Stomach smooth muscle (tissue), 2 donors: ENCODE measurements at regions not wholly inside any gene's neighbourhood (a gene's known extent, or its start where the extent isn't known, plus 50 kb on each side); places are given as distances from the start of the nearest gene placed in this dataset.
A peak's percentile ranks its signal among the peaks of the same experiment; 100 is the strongest.
"Not testable (repeated sequence)": the region's sequence is repeated elsewhere in the genome, so short reads cannot be mapped to it uniquely, and the experiment has no call there.

ENCODE experiments used
- H3K27ac ChIP-seq: one replicate; pipeline ENCODE4 v1.7.0; 2013; ENCODE audit warnings: mild to moderate bottlenecking, low read length, inconsistent platforms
- H3K27me3 ChIP-seq, 2 donors: one replicate each; pipeline ENCODE4 v1.7.0; 2013; ENCODE audit warnings: low read length in 2 of 2; ENCODE audit not compliant: insufficient read depth in 2 of 2, control insufficient read depth in 1 of 2
- H3K36me3 ChIP-seq, 2 donors: one replicate each; pipeline ENCODE4 v1.7.0; 2013; ENCODE audit warnings: low read length in 2 of 2; ENCODE audit not compliant: control insufficient read depth in 2 of 2, insufficient read depth in 2 of 2
- H3K4me1 ChIP-seq: one replicate; pipeline ENCODE4 v1.7.0; 2013; ENCODE audit warnings: low read length; ENCODE audit not compliant: control insufficient read depth, insufficient read depth
- H3K4me3 ChIP-seq, 2 donors: one replicate each; pipeline ENCODE4 v1.7.0; 2013; ENCODE audit warnings: low read length in 2 of 2
- H3K9ac ChIP-seq, 2 donors: one replicate each; pipeline ENCODE4 v1.7.0; 2013; ENCODE audit warnings: low read length in 2 of 2, mild to moderate bottlenecking in 1 of 2
- H3K9me3 ChIP-seq, 2 donors: one replicate each; pipeline ENCODE4 v1.7.0; 2013; ENCODE audit warnings: low read length in 2 of 2; ENCODE audit not compliant: control insufficient read depth in 2 of 2
- donor health status: healthy.
- donor health status: Pancreatic carcinoma.

- Histone ChIP-seq H3K27me3 (no peaks in the 10 kb centered on the region), H3K36me3 (no peaks in the 10 kb centered on the region), H3K9me3 (no peaks in the 10 kb centered on the region), H3K4me3 (no peak overlapping the region), H3K27ac (no peak overlapping the region), H3K4me1 (no peaks in the 10 kb centered on the region), H3K9ac (no peak overlapping the region)
These were observed 130.9 kb upstream of the DAAM1 start for GRCh38 chr14:59057551-59057950.

GRCh38 chr14:59058776-59059175 is 129.7 kb upstream of the DAAM1 start:
- not testable (repeated sequence) for H3K4me1 ChIP-seq, H3K4me3 ChIP-seq, H3K9ac ChIP-seq, H3K27ac ChIP-seq, H3K36me3 ChIP-seq, H3K9me3 ChIP-seq, H3K27me3 ChIP-seq

DNA sequence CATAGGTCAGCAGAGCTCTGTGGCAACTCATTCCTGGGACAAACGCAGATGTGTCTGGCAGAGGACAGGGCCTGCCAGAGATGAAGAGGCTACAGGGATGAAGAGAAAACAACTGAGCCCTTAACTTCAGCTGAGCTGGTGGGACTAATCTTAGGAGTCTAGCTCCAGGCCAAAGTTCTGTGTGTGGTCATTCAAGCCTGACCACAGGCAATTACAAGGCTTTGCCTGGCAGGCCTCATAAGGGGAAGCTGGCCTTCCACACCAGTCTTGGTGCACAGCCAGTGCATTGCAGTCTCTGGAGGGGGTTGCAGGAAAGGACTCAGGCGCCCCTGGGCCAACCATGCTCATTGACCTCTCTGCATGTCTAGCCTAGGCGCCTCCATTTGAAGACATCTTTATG is 127.6 kb upstream of the DAAM1 start:
- H3K36me3 ChIP-seq, result no peaks in the 10 kb centered on the region
- H3K4me3 ChIP-seq, result no peak overlapping the region
- H3K9ac ChIP-seq, result no peak overlapping the region
- no peaks in the 10 kb centered on the region for H3K27me3 ChIP-seq
- H3K4me1 ChIP-seq, result no peaks in the 10 kb centered on the region
- H3K9me3 ChIP-seq, result peaks cover 3 to 4% of the 10 kb centered on the region in 2 donors
- H3K27ac ChIP-seq, result no peak overlapping the region

- no peak overlapping the region for H3K9ac ChIP-seq
- no peaks in the 10 kb centered on the region for H3K4me1 ChIP-seq
- no peaks in the 10 kb centered on the region for H3K27me3 ChIP-seq
These were observed 127.2 kb upstream of the DAAM1 start for GRCh38 chr14:59061292-59061691.

DNA sequence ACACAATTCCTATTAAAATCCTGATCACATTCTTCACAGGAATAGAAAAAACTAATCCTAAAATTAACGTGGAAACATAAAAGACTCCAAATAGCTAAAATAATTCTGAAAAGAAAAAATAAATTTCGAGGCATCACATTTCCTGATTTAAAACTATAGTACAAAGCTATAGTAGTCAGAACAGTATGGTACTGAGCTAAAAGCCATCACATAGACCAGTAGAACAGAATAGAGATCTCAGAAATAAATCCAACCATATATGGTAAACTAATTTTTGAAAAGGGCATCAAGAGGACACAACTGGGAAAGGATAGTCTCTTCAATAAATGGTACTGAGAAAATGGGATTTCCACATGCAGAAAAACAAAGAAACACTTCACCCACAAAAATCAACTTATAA is 125.2 kb upstream of the DAAM1 start:
- H3K27ac ChIP-seq, result no peak overlapping the region
- H3K9me3 ChIP-seq, result peaks cover 3 to 4% of the 10 kb centered on the region in 2 donors
- H3K4me3 ChIP-seq, result no peak overlapping the region
- H3K36me3 ChIP-seq, result no peaks in the 10 kb centered on the region
- H3K9ac ChIP-seq, result no peak overlapping the region
- no peaks in the 10 kb centered on the region for H3K27me3 ChIP-seq
- H3K4me1 ChIP-seq, result peaks cover 9% of the 10 kb centered on the region

More at GRCh38 chr14:59061292-59061691, 127.2 kb upstream of the DAAM1 start:
- Histone ChIP-seq H3K9me3 (peaks cover 3 to 4% of the 10 kb centered on the region in 2 donors), H3K36me3 (no peaks in the 10 kb centered on the region), H3K27ac (no peak overlapping the region), H3K4me3 (no peak overlapping the region)

- Histone ChIP-seq H3K9ac (no peak overlapping the region), H3K36me3 (no peaks in the 10 kb centered on the region), H3K9me3 (peaks cover 3 to 4% of the 10 kb centered on the region in 2 donors), H3K27me3 (no peaks in the 10 kb centered on the region), H3K4me1 (peaks cover 9% of the 10 kb centered on the region), H3K27ac (peak overlapping the region; percentile 53), H3K4me3 (no peak overlapping the region)
These were observed 121.2 kb upstream of the DAAM1 start for GRCh38 chr14:59067127-59067894.

GRCh38 chr14:59069163-59069854 is 119.2 kb upstream of the DAAM1 start:
- Histone ChIP-seq H3K4me1 (peaks cover 9% of the 10 kb centered on the region), H3K27ac (peak overlapping the region; percentile 53), H3K9me3 (no peaks in the 10 kb centered on the region), H3K27me3 (no peaks in the 10 kb centered on the region), H3K9ac (no peak overlapping the region), H3K36me3 (no peaks in the 10 kb centered on the region), H3K4me3 (no peak overlapping the region)

DNA sequence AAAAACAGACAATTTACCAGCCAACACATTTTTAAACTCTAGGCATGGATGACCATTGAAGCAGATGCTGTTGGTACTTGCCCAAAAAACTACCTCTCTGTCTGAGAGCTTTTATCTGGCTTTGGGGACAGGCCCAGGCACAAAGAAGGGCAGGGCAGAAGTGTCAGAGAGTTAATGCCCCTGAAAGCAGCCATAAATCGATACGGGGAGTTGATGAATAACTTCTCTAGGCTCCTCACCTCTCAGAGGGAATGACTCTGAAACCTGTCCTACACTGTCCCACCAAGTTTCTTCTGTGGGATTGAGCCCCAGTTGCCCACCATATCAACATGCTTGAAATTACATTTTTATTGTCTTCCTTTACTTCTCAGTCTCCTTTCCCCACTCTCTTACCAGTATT is 113.0 kb upstream of the DAAM1 start:
- H3K36me3 ChIP-seq, result no peaks in the 10 kb centered on the region

DNA sequence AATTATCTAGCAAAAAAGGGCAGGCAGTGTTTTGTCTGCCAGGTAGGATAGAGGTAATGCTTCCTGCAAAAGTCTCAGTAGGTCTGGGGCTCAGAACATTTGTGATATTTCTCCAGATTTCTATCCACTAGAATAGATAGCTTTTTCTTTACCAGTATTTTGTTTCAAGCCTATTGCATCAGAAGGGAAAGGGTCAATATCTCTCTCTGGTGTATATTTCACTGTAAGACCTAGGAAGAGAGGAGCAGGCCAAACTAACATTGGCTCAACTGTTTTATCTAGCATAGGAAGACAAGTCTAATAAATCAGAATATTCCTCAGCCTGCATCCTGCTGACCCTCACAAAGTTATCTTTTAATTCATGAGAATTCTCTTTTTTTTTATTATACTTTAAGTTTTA is 106.7 kb upstream of the DAAM1 start:
- no peak overlapping the region for H3K27ac ChIP-seq
- H3K4me1 ChIP-seq, result peaks cover 8% of the 10 kb centered on the region
- H3K9ac ChIP-seq, result no peak overlapping the region
- H3K9me3 ChIP-seq, result no peaks in the 10 kb centered on the region
- no peaks in the 10 kb centered on the region for H3K36me3 ChIP-seq
- no peaks in the 10 kb centered on the region for H3K27me3 ChIP-seq
- H3K4me3 ChIP-seq, result no peak overlapping the region

More for the DNA sequence above, 113.0 kb upstream of the DAAM1 start:
- Histone ChIP-seq H3K9ac (no peak overlapping the region), H3K4me3 (no peak overlapping the region), H3K4me1 (no peaks in the 10 kb centered on the region), H3K27me3 (no peaks in the 10 kb centered on the region), H3K9me3 (no peaks in the 10 kb centered on the region), H3K27ac (no peak overlapping the region)

DNA sequence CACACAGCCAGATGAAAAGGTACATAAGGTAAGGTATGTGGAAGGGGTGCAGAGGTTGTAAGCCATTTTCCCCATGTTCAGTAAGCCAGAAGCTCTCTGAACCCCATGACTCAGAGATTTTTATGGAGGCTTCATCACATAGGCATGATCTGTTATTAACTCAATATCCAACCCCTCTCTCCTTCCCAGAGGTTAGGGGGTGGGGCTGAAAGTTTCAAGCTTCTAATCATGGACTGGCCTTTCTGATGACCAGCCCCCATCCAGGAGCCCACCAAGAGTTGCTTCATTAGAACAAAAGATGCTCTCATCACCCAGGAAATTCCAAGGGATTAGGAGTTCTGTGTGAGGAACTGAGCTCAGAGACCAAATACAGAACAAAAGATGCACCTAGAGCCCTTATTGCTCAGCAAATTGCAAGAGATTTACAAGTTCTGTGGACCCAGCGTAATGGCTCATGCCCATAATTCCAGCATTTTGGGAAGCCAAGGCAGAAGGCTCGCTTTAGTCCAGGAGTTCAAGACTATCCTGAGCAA is 103.2 kb upstream of the DAAM1 start:
- peaks cover 24% of the 10 kb centered on the region for H3K4me1 ChIP-seq
- no peaks in the 10 kb centered on the region for H3K9me3 ChIP-seq
- no peak overlapping the region for H3K27ac ChIP-seq
- no peaks in the 10 kb centered on the region for H3K27me3 ChIP-seq
- no peaks in the 10 kb centered on the region for H3K36me3 ChIP-seq
- no peak overlapping the region for H3K9ac ChIP-seq
- no peak overlapping the region for H3K4me3 ChIP-seq
